SKM-1 treated with dmso at 0.1 percent for 144 hours (cell line): ENCODE measurements at regions not wholly inside any gene's neighbourhood (a gene's known extent, or its start where the extent isn't known, plus 50 kb on each side); places are given as distances from the start of the nearest gene placed in this dataset.

Experiments
- DNase-seq: peaks from one replicate; lab custom pipeline; 2025; ENCODE audit not compliant: unreplicated experiment; lab: John Stamatoyannopoulos, UW

- no peak for DNase-seq
Observed at GRCh38 chr6:134469702-134470456, 152.0 kb upstream of the SGK1 start.

- DNase-seq, result no peak
Observed at GRCh38 chr6:134468633-134469032, 150.7 kb upstream of the SGK1 start.

- no peak for DNase-seq
Observed at GRCh38 chr6:134467620-134468019, 149.7 kb upstream of the SGK1 start.

- DNase-seq, result no peak
Observed at GRCh38 chr6:134466771-134467525, 149.0 kb upstream of the SGK1 start.

GRCh38 chr6:134464690-134465411, 146.9 kb upstream of the SGK1 start:
- DNase-seq, result peak; percentile 20

GRCh38 chr6:134458857-134459657, 141.1 kb upstream of the SGK1 start:
- peak; percentile 78 for DNase-seq

- peak; percentile 57 for DNase-seq
Observed at GRCh38 chr6:134457941-134458340, 140.0 kb upstream of the SGK1 start.

- no peak for DNase-seq
Observed at GRCh38 chr6:134456226-134456625, 138.3 kb upstream of the SGK1 start.

- no peak for DNase-seq
Observed at GRCh38 chr6:134455319-134455718, 137.4 kb upstream of the SGK1 start.

GRCh38 chr6:134454794-134455193, 136.9 kb upstream of the SGK1 start:
- no peak for DNase-seq

GRCh38 chr6:134453792-134454510, 136.0 kb upstream of the SGK1 start:
- DNase-seq, result no peak

- no peak for DNase-seq
Observed at GRCh38 chr6:134452906-134453305, 135.0 kb upstream of the SGK1 start.

GRCh38 chr6:134451529-134451928, 133.6 kb upstream of the SGK1 start:
- no peak for DNase-seq

GRCh38 chr6:134449781-134450180, 131.9 kb upstream of the SGK1 start:
- DNase-seq, result no peak

- no peak for DNase-seq
Observed at GRCh38 chr6:134449004-134449403, 131.1 kb upstream of the SGK1 start.

- DNase-seq, result no peak
Observed at GRCh38 chr6:134447883-134448387, 130.0 kb upstream of the SGK1 start.

GRCh38 chr6:134447423-134447822, 129.5 kb upstream of the SGK1 start:
- no peak for DNase-seq

GRCh38 chr6:134446896-134447295, 129.0 kb upstream of the SGK1 start:
- no peak for DNase-seq

GRCh38 chr6:134446218-134446848, 128.4 kb upstream of the SGK1 start:
- DNase-seq, result no peak

- no peak for DNase-seq
Observed at GRCh38 chr6:134443009-134443408, 125.1 kb upstream of the SGK1 start.
